Bronchial epithelial cell (primary cell): ENCODE measurements at regions not wholly inside any gene's neighbourhood (a gene's known extent, or its start where the extent isn't known, plus 50 kb on each side); places are given as distances from the start of the nearest gene placed in this dataset.

Experiments
- DNase-seq: peaks from one replicate; pipeline ENCODE4 v3.0.0-alpha.2; 2010; ENCODE audit warnings: low read depth
- FAIRE-seq: peaks from 2 replicates; lab custom pipeline; 2011; peaks lifted over from hg19 to GRCh38; lab: Jason Lieb, UNC
- H3K27me3 ChIP-seq: 2 replicates; pipeline ENCODE4 v1.5.1; 2011; ENCODE audit warnings: low read length; ENCODE audit not compliant: control insufficient read depth, insufficient read depth
- H3K36me3 ChIP-seq: 2 replicates; pipeline ENCODE4 v1.5.1; 2011; ENCODE audit warnings: low read length; ENCODE audit not compliant: control insufficient read depth, insufficient read depth
- H3K4me3 ChIP-seq: 2 replicates; pipeline ENCODE4 v1.5.1; 2011; ENCODE audit warnings: mild to moderate bottlenecking, low read depth, low read length, control low read depth
- TF ChIP-seq, protein P1 (sequence below): IDR thresholded peaks from 2 replicates; pipeline ENCODE4 v1.5.1; 2011; ENCODE audit warnings: mild to moderate bottlenecking, moderate library complexity, low read length, control low read depth, inconsistent platforms; ENCODE audit not compliant: insufficient read depth, severe bottlenecking

DNA sequence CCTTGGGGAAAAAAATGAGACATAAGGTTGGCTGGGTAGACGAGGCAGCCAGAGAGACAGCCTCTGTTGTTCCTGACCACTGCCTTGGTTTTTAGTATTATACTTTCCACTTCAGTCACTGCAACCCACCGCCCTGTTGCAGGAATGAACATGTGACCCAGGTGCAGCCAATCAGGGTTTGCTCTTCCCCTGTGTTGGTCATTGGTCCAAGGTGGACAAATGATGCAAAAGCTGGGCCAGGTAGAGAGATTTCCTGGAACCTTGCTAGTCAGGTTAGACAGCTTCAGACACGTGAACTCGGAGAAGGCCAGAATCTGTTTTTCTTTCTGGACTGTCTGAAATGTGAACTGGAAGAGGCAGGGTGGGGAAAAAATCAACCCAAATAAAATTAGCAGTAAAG is 452.4 kb upstream of the RBFOX1 start:
- DNase-seq = no peak
- Histone ChIP-seq H3K36me3 (no peaks in the 10 kb centered on the region), H3K4me3 (no peak overlapping the region), H3K27me3 (no peaks in the 10 kb centered on the region)
- FAIRE-seq = no peak
- TF ChIP-seq, protein P1, sequence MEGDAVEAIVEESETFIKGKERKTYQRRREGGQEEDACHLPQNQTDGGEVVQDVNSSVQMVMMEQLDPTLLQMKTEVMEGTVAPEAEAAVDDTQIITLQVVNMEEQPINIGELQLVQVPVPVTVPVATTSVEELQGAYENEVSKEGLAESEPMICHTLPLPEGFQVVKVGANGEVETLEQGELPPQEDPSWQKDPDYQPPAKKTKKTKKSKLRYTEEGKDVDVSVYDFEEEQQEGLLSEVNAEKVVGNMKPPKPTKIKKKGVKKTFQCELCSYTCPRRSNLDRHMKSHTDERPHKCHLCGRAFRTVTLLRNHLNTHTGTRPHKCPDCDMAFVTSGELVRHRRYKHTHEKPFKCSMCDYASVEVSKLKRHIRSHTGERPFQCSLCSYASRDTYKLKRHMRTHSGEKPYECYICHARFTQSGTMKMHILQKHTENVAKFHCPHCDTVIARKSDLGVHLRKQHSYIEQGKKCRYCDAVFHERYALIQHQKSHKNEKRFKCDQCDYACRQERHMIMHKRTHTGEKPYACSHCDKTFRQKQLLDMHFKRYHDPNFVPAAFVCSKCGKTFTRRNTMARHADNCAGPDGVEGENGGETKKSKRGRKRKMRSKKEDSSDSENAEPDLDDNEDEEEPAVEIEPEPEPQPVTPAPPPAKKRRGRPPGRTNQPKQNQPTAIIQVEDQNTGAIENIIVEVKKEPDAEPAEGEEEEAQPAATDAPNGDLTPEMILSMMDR = no peak

DNA sequence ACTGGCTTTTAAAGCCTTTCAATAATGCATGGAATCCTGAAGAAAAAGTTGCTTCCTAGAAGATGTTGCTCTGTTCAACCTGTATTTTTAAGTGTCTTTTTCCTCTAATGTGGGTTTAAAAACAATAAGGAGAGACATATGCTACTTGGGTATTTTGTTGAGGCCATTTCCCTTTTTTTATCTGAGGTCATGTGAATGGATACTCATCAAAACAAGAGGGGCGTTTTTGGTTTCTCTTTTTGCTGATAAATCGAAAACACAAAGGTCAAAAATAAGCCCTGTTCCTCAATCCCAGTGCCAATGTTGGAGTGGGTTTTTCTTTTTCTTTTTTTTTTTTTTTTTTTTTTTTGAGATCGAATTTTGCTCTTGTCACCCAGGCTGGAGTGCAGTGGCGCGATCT is 468.0 kb upstream of the RBFOX1 start:
- no peak for FAIRE-seq

DNA sequence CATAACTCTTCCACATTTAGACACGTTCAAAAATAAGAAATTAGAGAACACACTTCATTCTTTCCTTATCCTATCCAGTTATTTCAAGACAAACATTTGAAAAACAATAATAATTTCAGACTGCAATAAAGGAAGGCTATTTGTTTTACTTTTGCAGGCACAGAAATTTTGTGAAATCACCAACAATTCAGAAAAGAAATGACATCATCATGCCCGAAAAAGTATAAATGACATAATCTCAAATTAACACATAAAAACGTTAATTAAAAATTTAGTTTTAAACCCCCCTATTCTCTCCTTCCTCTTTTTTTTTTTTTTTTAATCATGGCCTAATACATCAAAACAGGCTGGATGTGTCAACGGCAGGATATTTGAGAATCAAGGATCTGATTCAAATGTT is 468.4 kb upstream of the RBFOX1 start:
- Histone ChIP-seq H3K36me3 (no peaks in the 10 kb centered on the region), H3K27me3 (no peaks in the 10 kb centered on the region), H3K4me3 (no peak overlapping the region)
- DNase-seq (no peak), FAIRE-seq (no peak)
- TF ChIP-seq, protein P1 = no peak

More for the DNA sequence above, 468.0 kb upstream of the RBFOX1 start:
- DNase-seq = no peak
- H3K36me3 ChIP-seq = no peaks in the 10 kb centered on the region
- no peak overlapping the region for H3K4me3 ChIP-seq
- H3K27me3 ChIP-seq = no peaks in the 10 kb centered on the region
- TF ChIP-seq, protein P1 = no peak

DNA sequence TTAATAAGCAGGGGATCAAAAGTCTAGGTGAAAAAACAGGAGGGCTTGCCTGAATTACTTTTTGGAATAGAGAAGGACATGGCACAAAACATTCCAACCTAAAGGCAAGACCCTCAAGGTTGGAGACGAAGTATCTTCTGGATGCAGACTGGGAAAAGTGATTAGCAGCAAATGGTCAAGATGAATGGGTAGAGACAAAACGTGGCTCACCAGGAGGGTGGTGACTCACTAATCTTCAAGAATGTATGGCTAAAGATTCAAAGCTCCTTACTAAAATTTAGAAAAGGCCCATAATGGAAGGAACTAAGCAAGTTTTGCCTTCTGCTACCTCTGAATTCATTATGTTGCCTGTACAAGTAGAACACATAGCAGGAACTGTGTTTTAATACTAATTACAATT is 469.5 kb upstream of the RBFOX1 start:
- Histone ChIP-seq H3K4me3 (no peak overlapping the region), H3K27me3 (no peaks in the 10 kb centered on the region), H3K36me3 (no peaks in the 10 kb centered on the region)
- TF ChIP-seq, protein P1 = no peak
- no peak for FAIRE-seq
- DNase-seq = no peak

DNA sequence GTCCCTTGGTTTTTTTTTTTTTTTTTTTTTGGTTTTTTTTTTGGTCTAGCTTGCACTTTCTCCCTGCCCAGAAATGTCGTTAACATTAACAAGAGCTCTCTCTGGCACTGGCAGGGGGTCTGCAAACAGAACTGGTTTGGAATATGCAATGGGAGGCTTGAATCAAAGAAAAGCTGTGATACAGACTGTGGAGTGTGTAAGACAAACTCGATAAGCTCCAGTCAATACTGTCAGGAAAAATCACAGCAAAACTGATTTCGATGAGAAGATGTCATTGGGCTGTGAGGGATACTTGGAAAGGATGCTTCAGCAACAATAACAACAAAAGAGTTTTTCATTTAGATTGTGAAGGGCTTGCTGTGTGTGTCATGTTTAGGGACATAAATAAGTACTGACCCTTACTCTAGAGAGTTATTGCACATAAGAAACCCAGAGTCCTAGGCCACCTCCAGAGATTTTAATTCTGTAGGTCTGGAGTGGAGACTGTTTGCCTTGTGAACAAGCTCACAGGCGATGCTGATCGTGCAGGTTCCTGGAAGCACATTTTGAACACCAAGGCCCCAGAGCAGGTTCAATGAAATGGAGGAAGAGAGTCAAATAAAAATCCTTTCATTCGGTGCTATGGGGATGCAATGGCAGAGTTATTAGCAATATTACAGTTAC is 470.7 kb upstream of the RBFOX1 start:
- H3K27me3 ChIP-seq = no peaks in the 10 kb centered on the region
- DNase-seq = no peak
- no peak for FAIRE-seq
- TF ChIP-seq, protein P1 = no peak
- no peak overlapping the region for H3K4me3 ChIP-seq
- H3K36me3 ChIP-seq = no peaks in the 10 kb centered on the region
